Astrocyte (in vitro differentiated cells and primary cell): ENCODE measurements at regions not wholly inside any gene's neighbourhood (a gene's known extent, or its start where the extent isn't known, plus 50 kb on each side); places are given as distances from the start of the nearest gene placed in this dataset.

Experiments
- CTCF ChIP-seq: IDR thresholded peaks from 2 replicates; pipeline ENCODE4 v1.5.1; 2011; ENCODE audit warnings: low read depth, mild to moderate bottlenecking, inconsistent platforms, low read length, moderate library complexity; ENCODE audit not compliant: insufficient read depth
- EZH2 ChIP-seq: IDR thresholded peaks from 2 replicates; pipeline ENCODE4 v1.6.1; 2012; ENCODE audit warnings: mild to moderate bottlenecking, low read length, inconsistent platforms; ENCODE audit not compliant: insufficient read depth

GRCh38 chr6:91782802-91783201 lies 1195.9 kb upstream of the MAP3K7 start:
- TF ChIP-seq CTCF: no peak
- TF ChIP-seq EZH2: no peak
